ENCODE measurements at regions not wholly inside any gene's neighbourhood (a gene's known extent, or its start where the extent isn't known, plus 50 kb on each side); places are given as distances from the start of the nearest gene placed in this dataset.

DNA sequence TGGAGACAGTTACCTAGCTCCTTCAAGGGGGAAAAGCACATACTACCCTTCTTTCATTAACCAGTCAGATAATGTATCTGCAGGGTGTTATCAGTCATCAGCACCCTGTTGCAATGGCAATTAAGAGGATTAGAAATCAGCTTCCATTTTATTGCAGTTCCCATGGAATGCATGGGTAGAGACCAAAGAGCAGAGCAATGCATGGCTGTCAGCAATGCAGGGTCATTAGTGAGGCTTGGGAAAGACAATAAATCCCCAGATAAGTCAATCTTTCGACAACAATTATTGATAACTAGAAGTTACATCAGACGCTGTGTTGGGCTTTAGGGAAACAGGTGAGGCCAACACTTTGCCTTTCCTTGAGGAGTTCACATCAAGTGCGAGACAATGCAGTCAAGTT is 150.9 kb downstream of the MAFB start:
- DNase-seq, result no peak

DNA sequence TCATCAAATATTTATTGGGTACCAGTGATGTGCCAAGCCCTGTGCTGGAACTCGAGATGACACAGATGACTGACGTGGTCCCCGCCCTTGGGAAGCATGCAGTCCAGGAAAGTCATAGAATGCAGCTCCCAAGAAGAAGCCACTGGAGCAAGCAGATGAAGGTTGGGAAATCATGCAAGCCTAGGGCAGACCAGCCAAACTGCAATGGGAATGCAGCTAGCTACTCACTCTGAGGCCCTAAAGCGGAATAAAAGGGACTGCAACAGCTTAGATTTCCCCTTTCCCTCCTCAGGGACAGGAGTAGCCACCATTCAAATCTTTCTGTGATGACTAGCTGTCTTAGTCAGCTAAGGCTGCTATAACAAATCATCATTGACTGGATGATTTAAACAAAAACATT is 152.2 kb downstream of the MAFB start:
- DNase-seq, result no peak

DNA sequence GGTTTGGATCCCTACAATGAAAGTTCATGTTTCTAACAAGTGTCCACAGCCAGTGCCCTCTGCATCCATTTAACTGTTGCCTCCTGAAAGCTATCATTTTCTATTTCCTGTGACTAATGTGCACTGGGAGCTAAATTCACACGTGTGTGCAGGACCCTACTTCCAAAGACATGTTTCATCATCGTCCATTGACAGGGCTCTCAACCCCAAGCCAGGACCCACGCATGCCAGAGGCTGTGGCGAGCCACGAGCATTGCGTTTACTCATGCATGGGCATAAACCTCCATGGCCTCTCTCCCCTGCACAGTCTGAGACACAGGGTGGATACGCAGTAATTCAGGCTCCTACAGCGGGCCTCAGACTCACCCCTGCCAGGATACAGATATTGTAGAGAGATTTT is 153.2 kb downstream of the MAFB start:
- DNase-seq, result no peak

DNA sequence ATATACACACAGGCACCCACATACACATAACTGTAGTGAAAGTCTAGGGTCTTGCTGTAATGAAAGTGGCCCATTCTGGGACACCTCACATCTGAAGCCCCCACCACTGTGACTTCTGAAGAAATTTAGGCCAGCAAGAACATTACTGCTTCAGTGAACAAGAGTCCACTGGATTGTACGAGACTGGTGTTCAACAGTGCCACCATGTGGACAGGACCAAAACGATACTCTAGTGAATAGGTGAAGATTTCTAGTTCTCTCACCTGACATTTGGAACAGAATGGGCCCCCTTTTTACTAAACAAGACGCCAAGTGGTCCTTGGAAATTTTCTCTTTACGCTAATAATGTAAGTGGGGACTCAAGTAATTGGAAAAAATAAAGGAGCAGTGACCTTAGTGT is 156.9 kb downstream of the MAFB start:
- no peak for DNase-seq

DNA sequence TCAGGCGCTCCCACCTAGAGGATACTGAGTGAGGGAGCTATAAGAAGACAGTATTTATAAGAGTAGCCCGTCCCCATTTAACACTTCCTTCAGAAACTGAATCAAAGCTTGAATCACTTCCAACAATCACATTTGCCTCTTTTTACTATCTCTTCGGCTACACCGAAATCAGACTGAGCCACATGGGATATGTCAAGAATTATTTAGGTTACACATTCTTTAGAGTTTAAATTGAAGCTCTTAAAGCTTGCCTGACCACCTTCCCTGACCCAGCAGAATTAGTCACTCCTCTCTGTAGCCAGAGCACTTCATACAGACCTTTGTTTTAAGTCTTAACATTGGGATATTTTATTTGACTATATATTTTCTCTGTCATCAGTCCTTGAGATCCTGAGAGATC is 163.7 kb downstream of the MAFB start:
- DNase-seq, result no peak

DNA sequence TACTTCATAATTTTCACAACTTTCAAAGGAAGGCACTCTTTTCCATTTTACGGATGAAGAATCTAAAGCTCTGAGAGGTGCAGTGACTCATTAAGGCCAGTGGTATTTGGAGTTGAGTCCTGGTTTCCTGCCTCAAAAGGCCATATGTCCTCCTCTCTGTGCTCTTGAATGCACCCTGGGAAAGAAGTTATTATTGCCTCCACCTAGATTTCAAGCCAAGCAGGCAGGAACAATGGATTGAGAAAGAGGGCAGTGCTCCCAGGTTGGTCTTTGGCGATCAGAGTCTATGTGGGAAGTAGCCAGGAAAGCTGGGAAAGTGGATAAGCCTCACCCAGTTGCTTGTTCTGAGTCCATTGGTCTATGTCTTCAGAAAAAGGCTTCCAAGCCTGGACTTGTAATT is 165.0 kb downstream of the MAFB start:
- DNase-seq, result no peak

DNA sequence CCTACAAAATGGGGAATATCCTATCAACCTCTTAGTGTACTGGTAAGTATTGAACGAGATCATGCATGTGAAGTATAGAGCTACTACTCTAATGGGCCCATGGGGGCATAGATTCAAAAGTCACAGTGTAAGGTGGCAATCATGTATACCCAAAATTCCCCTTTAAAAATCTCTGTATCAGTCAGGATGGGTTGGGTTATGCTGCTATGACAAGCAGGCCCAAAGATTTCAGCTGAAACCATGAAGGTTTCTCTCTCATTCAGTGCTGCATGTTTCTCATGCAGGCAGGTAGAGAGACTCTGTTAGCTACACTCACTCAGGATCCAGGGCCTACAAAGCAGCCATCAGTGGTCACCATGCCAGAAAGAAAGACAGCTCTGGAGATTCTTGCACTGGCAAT is 166.6 kb downstream of the MAFB start:
- no peak for DNase-seq

DNA sequence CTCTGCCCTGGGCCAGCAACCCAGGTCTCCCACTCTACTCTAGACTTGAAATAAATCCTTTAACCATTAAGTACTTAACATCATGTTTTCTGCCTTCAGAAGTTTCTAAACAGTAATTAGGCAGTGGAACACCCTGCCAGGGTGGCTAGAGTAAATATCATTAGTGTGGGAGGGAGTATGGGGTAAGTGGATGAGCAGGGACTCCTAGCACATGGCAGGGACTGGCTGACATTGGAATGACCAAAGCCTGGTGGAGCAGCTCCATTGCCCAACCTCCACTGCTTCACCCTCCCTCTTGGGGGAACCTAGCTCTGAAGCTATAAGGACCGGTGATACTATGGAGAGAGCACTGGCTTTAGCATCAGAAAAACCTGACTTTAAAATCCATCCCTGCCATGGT is 167.1 kb downstream of the MAFB start:
- DNase-seq, result no peak

DNA sequence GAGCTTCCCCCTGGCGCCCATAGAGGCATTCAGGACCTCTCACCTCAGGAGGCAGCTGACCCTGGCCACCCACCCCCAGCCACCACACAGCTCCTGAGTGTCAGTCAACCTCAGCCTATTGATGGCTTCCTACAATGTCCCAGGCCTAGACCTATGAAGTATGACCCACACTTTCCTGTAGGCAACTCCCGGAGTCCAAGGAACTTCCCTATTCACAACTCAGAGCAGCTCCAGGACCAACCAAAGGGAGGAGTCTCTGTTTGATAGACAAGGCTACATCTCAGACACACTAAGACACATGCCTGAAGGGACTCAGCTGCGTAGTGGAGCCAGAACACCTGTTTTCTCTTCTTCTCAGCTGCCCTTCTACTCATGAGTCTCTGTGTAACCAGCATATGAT is 169.1 kb downstream of the MAFB start:
- DNase-seq, result no peak

DNA sequence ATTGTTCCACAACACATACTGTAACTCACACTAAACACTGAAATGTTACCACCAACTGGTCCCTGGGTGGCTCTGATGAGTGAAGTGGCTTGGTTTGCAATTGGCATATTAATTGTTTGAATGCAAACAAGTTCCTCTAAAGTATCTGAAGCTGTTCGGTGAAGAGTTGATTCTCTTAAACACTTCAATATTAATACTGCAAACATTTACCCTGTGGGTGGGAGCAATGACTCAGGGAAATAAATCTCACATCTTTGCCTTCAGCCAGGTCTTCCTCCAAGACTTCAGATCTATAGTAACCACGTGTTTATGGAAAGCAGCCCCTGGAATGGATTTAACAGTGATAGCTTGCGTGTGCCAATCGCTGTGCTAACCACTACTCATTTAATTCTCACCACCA is 176.0 kb downstream of the MAFB start:
- DNase-seq, result no peak

DNA sequence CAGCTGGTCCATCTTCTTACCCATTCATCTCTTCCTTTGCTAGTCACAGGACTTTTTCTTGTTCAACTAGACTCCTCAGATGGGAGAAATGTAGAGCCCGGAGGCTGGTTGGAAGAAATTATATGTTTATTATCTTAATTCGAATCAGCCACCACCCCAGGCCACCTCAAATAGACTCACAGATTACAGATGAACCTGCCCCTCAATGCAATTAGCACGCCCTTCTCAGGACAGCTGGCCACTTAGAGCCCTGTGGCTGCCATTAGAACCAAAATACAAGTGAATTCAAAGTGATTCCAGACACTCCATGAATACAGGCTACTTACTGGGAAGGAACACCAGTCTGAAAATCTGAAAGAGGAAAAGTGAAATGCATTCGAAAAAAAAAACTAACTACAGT is 176.4 kb downstream of the MAFB start:
- DNase-seq, result no peak

DNA sequence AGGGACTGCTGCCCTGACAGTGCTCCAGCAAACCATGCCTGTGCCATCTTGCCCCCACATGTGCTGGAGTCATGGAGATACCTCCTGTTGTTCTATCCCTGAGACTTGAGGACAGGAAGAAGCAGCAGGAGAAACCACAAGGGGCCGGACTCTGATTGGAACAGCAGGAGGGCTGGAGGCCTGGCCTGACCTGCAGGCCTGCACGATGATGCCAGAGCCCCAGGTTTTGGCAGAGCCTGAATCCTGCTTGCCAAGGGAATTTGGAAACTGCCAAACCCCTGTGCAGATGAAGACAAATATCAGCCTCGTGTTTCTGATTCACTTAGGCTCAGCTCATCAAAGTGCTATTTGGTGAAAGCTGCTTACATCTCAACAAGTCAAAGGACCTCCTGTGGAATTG is 177.6 kb downstream of the MAFB start:
- no peak for DNase-seq

DNA sequence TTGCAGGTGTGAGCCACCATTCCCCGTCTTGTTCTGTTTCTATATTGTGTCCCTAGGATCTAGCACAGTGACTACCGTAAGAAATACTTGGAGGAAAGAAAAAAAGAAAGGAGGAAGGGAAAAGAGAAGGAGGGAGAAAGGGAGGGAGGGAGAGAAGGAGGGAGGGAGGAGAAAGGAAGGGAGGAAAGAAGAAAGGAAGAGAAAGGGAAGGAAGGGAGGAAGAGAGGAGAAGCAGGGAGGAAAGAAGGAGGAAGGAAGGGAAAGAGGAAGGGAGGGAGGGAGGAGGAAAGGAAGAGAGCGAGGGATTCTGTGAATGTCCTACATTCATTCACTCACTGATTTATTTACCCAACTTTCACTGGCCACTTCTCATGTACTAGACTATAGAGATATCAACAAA is 178.4 kb downstream of the MAFB start:
- no peak for DNase-seq

DNA sequence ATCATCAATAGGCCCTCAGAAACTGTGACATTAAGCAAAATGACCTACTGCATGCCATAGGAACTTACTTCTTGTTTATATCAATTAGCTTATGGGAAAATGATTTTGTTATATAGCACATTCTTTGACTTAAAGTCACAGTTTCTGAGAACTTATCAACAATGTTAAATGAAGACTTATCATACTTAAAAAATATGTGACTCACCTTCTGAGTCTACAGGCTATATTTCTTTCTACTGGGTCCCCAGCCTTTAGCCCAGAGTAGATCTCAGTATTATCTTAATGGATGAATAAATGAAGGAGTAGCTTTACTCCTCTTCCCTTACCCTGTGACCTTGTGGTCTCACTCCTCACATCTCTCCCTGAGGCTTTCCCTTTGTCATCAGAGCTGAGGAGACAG is 180.2 kb downstream of the MAFB start:
- no peak for DNase-seq

DNA sequence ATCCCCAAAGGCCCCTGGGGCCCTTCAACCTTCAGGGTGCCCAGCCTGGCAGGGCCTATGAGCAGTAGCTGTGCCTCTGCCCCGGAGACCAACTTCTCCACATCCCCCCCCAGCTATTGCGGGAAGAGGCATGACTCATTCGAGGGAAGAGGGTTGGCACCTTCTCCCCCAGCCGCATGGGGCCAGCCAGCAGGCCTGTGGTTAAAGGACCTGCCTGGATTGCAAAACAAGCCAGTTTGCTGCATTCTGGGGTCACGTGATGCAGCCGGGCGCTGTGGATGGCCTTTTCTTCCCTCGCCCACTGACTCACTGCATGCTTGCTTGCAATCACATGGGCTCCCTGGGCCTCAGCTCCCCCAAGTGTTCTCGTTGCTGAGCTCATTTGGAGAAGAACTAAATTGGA is 182.5 kb downstream of the MAFB start:
- no peak for DNase-seq

DNA sequence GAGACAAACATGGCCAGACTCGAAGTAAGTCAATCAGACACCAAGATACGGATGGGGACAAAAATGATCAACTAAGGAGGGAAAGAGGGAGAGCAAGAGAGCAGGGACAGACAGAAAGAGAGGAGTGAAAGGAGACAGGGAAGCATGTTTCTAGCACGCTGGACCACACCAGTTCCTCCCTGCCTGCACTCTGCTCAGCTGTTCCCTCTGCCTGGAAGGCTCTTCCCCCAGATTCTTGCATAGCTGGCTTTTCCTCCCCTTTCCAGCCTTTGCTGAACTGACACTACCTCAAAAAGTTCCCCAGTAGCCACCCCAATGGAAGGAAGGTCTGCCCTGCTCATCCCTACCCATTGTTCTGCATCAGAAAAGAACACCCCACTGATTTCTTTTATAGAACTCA is 185.9 kb downstream of the MAFB start:
- DNase-seq, result no peak

DNA sequence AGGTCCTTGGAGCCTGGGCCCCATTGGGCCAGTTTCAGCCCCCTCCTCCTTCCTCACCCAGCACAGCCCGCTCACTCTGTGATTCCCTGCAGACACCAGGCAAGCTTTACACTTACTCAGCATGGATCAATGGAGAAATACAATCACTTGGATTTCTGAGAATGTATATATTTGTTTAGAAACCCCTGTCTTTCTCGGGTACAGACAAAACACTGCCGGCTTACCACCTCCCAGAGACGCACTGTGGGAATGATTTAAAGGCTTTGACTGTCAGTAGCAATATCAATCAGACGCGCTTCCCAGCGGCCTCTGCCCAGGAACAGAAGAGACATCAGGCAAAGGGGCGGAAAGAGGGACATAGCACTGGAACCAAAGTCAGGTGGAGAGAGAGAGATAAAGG is 186.5 kb downstream of the MAFB start:
- DNase-seq, result no peak

DNA sequence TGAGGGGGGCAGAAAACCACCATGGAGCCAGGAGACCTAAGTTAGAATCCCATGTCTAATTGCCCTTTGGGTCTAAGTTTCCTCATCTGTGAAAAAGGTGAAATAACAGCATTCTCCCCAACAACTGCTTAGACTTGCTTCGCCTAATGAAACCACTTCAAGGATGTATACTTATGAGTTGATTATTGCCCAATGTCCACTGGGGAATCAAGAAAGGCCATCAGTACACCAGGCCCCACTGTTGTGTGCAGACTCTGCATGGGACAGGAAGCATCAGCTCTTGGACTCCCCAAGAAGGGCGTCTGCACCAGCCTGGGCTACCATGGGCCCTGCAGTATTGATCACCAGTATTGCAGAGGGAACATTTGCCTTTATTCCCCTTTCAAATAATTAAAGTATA is 189.6 kb downstream of the MAFB start:
- DNase-seq, result no peak

DNA sequence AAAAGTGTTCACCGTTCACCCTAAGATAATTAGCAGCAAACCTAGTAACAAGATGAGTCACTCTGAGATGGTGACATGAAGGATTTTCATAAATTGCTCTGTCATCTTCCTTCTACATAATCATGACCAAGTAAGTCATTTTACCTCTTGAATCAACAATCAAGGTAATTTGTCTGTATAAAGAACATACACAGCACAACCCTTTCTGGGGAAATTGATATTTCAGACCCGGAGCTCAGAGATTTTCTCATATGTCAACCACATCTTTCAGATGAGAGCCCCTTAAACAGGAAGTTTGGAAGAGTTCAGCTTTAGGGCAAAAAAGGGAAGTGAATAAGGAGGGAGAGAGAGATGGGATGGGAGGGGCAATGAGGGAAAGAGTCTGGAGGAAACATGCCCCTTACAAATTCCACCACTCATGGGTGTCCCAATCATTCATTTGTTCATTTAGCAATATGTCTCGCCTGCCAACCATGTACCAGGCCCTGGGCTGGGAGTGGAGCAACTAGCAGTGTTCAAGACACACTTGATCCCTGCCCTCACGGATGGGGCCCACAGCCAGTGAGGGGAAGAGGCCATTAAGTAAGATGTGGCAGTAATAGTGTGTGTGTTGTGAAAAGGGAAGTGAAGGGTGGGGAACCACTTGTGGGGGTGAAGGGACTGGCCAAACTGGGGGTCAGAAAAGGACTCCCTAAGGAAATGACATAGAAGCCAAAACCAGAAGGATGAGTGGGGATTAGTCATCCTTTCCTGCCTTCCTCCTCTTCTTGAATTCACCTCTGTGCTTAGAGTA is 190.9 kb downstream of the MAFB start:
- DNase-seq, result no peak

DNA sequence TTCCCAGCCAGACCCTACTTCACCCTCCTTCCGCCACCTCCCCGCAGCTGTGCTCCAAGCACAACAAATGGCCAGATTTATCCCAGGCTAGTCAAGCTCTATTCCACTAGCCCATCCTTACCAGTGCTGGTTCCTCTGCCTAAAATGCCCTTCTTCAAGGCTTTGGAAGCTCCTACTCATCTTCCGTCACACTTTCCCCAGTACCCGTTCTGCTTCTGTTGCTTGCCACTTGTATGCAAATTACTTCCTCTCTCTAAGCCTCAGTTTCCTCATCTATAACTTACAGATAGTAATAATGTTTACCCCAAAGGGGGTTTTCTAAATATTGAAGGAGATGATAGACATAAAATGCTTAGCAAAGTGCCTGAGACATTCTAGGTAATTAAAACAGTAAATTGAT is 193.1 kb downstream of the MAFB start:
- no peak for DNase-seq

DNA sequence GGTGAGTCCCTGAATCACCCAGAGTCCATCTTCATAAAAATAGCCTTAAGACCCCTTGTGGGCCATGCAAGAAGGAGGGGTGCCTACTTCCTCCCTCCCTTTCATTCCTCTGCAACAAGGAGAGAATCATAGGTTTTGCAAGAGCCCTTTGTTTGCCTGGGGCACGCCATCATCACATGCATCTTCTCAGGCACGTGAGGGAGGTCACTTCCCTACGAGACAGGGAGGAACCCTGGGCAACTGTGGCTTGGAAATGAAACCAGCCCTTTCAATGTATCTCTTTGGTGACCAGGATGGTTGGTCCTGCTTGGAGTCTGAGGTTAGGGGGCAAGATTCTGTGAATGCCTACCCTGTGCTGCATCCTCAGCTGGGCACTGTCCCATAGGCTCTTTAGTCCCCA is 194.8 kb downstream of the MAFB start:
- no peak for DNase-seq

DNA sequence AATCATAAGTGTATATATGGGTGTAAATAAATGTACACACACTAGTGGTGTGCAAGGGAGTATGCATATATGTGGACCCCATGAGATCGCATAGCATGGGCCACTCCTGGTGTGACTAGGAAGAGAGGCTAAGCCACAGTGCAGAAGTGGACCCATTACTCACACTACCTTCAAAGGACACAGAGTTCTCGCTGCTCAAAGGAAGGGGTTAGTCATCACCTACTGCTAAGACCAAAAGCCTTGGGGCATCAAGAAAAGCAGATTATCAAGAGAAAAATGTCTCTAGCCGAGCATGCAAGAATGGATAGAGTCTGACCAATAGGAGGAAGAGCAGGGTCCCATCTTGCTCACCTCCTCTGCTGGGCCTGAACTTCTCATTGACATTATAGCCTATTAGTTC is 195.5 kb downstream of the MAFB start:
- no peak for DNase-seq

DNA sequence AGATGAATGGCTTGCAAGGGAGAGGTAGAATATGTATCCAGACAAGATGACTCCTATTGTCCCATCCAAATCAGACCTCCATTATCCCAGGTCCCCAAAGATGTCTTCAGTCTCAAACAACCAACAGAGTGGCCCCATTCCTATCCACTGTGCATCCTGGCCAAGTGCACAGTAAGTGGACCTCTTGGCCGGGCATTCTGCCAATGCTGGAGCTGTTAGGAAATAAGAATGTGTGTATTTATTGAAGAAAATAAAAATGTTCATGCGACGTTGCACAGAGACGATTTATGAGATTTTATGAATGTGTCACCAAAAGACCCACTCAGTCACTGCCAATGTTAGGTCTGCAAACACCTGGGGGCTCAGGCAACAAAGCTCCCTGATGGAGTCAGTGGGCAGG is 196.0 kb downstream of the MAFB start:
- no peak for DNase-seq

DNA sequence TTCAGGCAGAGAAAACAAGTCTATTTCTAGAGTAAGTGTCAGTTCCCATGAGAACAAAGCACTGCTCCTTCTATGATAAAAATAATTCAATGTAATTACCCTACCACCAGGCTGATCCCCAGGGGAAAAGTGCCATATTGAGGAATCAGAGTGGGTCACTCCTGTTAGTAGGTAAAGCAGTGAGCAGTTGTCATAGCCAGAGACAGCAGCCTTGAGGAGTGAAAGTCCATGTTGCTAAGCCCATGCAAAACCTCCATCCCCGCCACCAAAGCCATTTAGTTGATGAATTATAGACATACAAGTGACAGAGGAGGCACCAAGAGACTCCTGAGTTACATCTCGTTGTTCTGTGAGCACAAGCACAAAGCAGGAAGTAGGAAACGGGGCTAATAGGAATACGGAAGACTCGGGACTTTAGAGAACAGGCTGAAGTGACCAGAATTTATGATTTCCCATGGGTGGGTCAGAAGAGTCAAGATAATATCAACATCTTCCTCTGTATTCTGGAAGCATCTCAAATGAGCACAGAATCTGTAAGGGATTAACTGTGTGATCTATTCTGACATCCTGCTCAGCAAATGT is 197.9 kb downstream of the MAFB start:
- DNase-seq, result no peak

DNA sequence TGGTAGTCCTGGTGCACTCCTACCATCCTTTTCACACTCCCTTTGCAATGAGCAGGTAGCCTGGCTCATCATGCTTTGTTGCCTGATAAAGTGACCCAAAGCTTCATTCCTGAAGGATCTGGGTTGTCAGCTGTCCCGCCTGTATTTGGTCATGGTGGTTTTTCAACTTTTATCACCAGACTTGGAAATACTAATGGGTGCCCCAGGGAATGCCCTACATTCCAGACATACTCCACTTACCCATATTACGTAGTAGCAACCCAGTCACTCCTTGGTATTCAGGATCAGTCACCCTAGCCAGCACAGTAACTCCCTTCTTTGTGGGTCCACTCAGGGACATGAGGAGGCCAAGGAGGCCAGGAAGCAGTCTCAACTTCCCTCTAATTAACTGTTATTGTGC is 199.2 kb downstream of the MAFB start:
- DNase-seq, result no peak

Measured in activated CD4-positive, alpha-beta T cell treated with anti-CD3 and anti-CD28 coated beads, Interleukin-2, amount 50 U/mL, for 4 hours (primary cell).